ENCODE measurements at regions not wholly inside any gene's neighbourhood (a gene's known extent, or its start where the extent isn't known, plus 50 kb on each side); places are given as distances from the start of the nearest gene placed in this dataset.

- Histone ChIP-seq H3K27ac (ENCODE audit: low read depth, low read length) (no peak overlapping the region), H3F3A (ENCODE audit: control insufficient read depth, insufficient read depth) (no peaks in the 10 kb centered on the region), H3K9me3 (ENCODE audit: control insufficient read depth, insufficient read depth, low read length) (no peaks in the 10 kb centered on the region), H3K79me2 (ENCODE audit: control insufficient read depth, low read length) (no peaks in the 10 kb centered on the region), H3K4me1 (ENCODE audit: control insufficient read depth, low read length) (no peaks in the 10 kb centered on the region), H3K9me2 (replicated peaks; ENCODE audit: control insufficient read depth, low read length) (no peaks in the 10 kb centered on the region), H3K27me3 (ENCODE audit: control insufficient read depth, low read length) (no peaks in the 10 kb centered on the region), H3K36me3 (ENCODE audit: control insufficient read depth, low read length) (no peaks in the 10 kb centered on the region), H3K4me2 (ENCODE audit: low read length) (no peak overlapping the region), H4K20me1 (ENCODE audit: control insufficient read depth, insufficient read depth, low read depth, low read length) (no peaks in the 10 kb centered on the region), H3K4me3 (ENCODE audit: low read length) (no peak overlapping the region)
- TF ChIP-seq EZH2phosphoT487 (IDR thresholded peaks at IDR 0.05; ENCODE audit: borderline replicate concordance, low read length) (no peak), CTCF (IDR thresholded peaks at IDR 0.05; ENCODE audit: low read depth, low read length, poor library complexity, severe bottlenecking) (no peak)
Measured at GRCh38 chr10:10315989-10316388, 701.7 kb upstream of the CELF2 start.

DNA sequence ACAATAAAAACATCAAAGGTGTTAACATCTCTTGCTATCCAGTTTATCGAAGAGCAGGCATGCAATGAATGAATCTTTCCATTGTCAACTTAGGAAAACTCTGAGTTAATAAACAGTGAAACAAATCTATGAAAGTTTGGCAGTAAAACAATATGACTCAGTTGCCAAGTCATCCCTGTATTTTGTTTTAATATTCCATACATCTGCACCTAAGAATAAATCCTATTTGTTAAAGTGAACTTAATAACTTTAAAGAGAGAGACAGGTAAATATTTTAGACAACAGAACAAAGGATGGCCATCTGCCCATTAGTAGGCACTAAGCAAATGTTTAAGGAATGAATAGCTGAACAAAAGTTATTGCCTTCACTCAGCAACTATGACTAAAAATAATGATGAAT, 700.5 kb upstream of the CELF2 start:
- H3K79me2 ChIP-seq (ENCODE audit: control insufficient read depth, low read length) = no peaks in the 10 kb centered on the region
- no peaks in the 10 kb centered on the region for H3K27me3 ChIP-seq (ENCODE audit: control insufficient read depth, low read length)
- no peaks in the 10 kb centered on the region for H3K4me1 ChIP-seq (ENCODE audit: control insufficient read depth, low read length)
- H3K9me3 ChIP-seq (ENCODE audit: control insufficient read depth, insufficient read depth, low read length) = no peaks in the 10 kb centered on the region
- no peaks in the 10 kb centered on the region for H3K36me3 ChIP-seq (ENCODE audit: control insufficient read depth, low read length)
- H3K4me3 ChIP-seq (ENCODE audit: low read length) = no peak overlapping the region
- H4K20me1 ChIP-seq (ENCODE audit: control insufficient read depth, insufficient read depth, low read depth, low read length) = no peaks in the 10 kb centered on the region
- no peak for TF ChIP-seq CTCF (IDR thresholded peaks at IDR 0.05; ENCODE audit: low read depth, low read length, poor library complexity, severe bottlenecking)
- TF ChIP-seq EZH2phosphoT487 (IDR thresholded peaks at IDR 0.05; ENCODE audit: borderline replicate concordance, low read length) = no peak
- no peak overlapping the region for H3K27ac ChIP-seq (ENCODE audit: low read depth, low read length)
- H3K4me2 ChIP-seq (ENCODE audit: low read length) = no peak overlapping the region
- no peaks in the 10 kb centered on the region for H3F3A ChIP-seq (ENCODE audit: control insufficient read depth, insufficient read depth)
- H3K9me2 ChIP-seq (replicated peaks; ENCODE audit: control insufficient read depth, low read length) = no peaks in the 10 kb centered on the region

GRCh38 chr10:10318856-10319255, 698.8 kb upstream of the CELF2 start:
- H3K4me2 ChIP-seq (ENCODE audit: low read length) = no peak overlapping the region

More at GRCh38 chr10:10318856-10319255, 698.8 kb upstream of the CELF2 start:
- Histone ChIP-seq H3K27me3 (ENCODE audit: control insufficient read depth, low read length) (no peaks in the 10 kb centered on the region), H3K9me2 (replicated peaks; ENCODE audit: control insufficient read depth, low read length) (no peaks in the 10 kb centered on the region), H3K9me3 (ENCODE audit: control insufficient read depth, insufficient read depth, low read length) (no peaks in the 10 kb centered on the region), H4K20me1 (ENCODE audit: control insufficient read depth, insufficient read depth, low read depth, low read length) (no peaks in the 10 kb centered on the region), H3K79me2 (ENCODE audit: control insufficient read depth, low read length) (no peaks in the 10 kb centered on the region), H3K4me1 (ENCODE audit: control insufficient read depth, low read length) (no peaks in the 10 kb centered on the region), H3F3A (ENCODE audit: control insufficient read depth, insufficient read depth) (no peaks in the 10 kb centered on the region), H3K4me3 (ENCODE audit: low read length) (no peak overlapping the region), H3K27ac (ENCODE audit: low read depth, low read length) (no peak overlapping the region), H3K36me3 (ENCODE audit: control insufficient read depth, low read length) (no peaks in the 10 kb centered on the region)
- TF ChIP-seq CTCF (IDR thresholded peaks at IDR 0.05; ENCODE audit: low read depth, low read length, poor library complexity, severe bottlenecking) (no peak), EZH2phosphoT487 (IDR thresholded peaks at IDR 0.05; ENCODE audit: borderline replicate concordance, low read length) (no peak)

Measured in DOHH2 (cell line).